ENCODE measurements at regions not wholly inside any gene's neighbourhood (a gene's known extent, or its start where the extent isn't known, plus 50 kb on each side); places are given as distances from the start of the nearest gene placed in this dataset.

GRCh38 chr19:28983430-28983829 is 229.5 kb downstream of the UQCRFS1 start:
- Histone ChIP-seq H3K4me3 (no peak overlapping the region), H3K27me3 (peaks cover 0 to 5% (median 4%) of the 10 kb centered on the region in 3 donors), H3K27ac (no peak overlapping the region), H3K4me1 (no peaks in the 10 kb centered on the region), H3K36me3 (no peaks in the 10 kb centered on the region), H3K9me3 (no peaks in the 10 kb centered on the region)
- 86 to 88% methylated on average over 6 of the region's 6 CpGs for WGBS, 2 donors
- no peak for DNase-seq
- intact Hi-C loops (cut with DNase I), result no loop called here
- no peak for TF ChIP-seq CTCF (IDR thresholded peaks at IDR 0.05)
- no peak for TF ChIP-seq POLR2A (IDR thresholded peaks at IDR 0.05)
- TF ChIP-seq EP300 (IDR thresholded peaks at IDR 0.05), result no peak
- TF ChIP-seq POLR2AphosphoS5 (IDR thresholded peaks at IDR 0.05), result no peak

- 77 to 85% methylated on average over 2 of the region's 2 CpGs for WGBS, 2 donors
These were observed 231.0 kb downstream of the UQCRFS1 start for GRCh38 chr19:28981994-28982393.

GRCh38 chr19:28981518-28981917 is 231.4 kb downstream of the UQCRFS1 start:
- Histone ChIP-seq H3K4me3 (no peak overlapping the region), H3K27me3 (peaks cover 0 to 5% (median 4%) of the 10 kb centered on the region in 3 donors), H3K36me3 (no peaks in the 10 kb centered on the region), H3K27ac (no peak overlapping the region), H3K9me3 (no peaks in the 10 kb centered on the region), H3K4me1 (no peaks in the 10 kb centered on the region)
- intact Hi-C loops (cut with DNase I), result no loop called here
- no peak for DNase-seq
- 84% methylated on average over 11 of the region's 11 CpGs for WGBS, 2 donors
- no peak for TF ChIP-seq CTCF (IDR thresholded peaks at IDR 0.05)
- no peak for TF ChIP-seq EP300 (IDR thresholded peaks at IDR 0.05)
- TF ChIP-seq POLR2A (IDR thresholded peaks at IDR 0.05), result no peak
- no peak for TF ChIP-seq POLR2AphosphoS5 (IDR thresholded peaks at IDR 0.05)

More at GRCh38 chr19:28981994-28982393, 231.0 kb downstream of the UQCRFS1 start:
- no peak overlapping the region for H3K4me3 ChIP-seq
- intact Hi-C loops (cut with DNase I), result no loop called here
- TF ChIP-seq CTCF (IDR thresholded peaks at IDR 0.05) (no peak), EP300 (IDR thresholded peaks at IDR 0.05) (no peak), POLR2AphosphoS5 (IDR thresholded peaks at IDR 0.05) (no peak), POLR2A (IDR thresholded peaks at IDR 0.05) (no peak)
- peaks cover 0 to 5% (median 4%) of the 10 kb centered on the region in 3 donors for H3K27me3 ChIP-seq
- no peaks in the 10 kb centered on the region for H3K36me3 ChIP-seq
- H3K4me1 ChIP-seq, result no peaks in the 10 kb centered on the region
- H3K27ac ChIP-seq, result no peak overlapping the region
- H3K9me3 ChIP-seq, result no peaks in the 10 kb centered on the region
- DNase-seq, result no peak

GRCh38 chr19:28980236-28980868 is 232.6 kb downstream of the UQCRFS1 start:
- no peak for DNase-seq
- H3K27ac ChIP-seq, result no peak overlapping the region
- H3K4me3 ChIP-seq, result no peak overlapping the region
- no peaks in the 10 kb centered on the region for H3K4me1 ChIP-seq
- 51 to 59% methylated on average over 7 of the region's 7 CpGs for WGBS, 2 donors
- intact Hi-C loops (cut with DNase I), result no loop called here
- no peaks in the 10 kb centered on the region for H3K36me3 ChIP-seq
- no peaks in the 10 kb centered on the region for H3K9me3 ChIP-seq
- no peak for TF ChIP-seq CTCF (IDR thresholded peaks at IDR 0.05)
- no peak for TF ChIP-seq EP300 (IDR thresholded peaks at IDR 0.05)
- no peak for TF ChIP-seq POLR2AphosphoS5 (IDR thresholded peaks at IDR 0.05)
- no peak for TF ChIP-seq POLR2A (IDR thresholded peaks at IDR 0.05)
- H3K27me3 ChIP-seq, result peaks cover 0 to 5% (median 4%) of the 10 kb centered on the region in 3 donors

GRCh38 chr19:28977826-28978225 is 235.1 kb downstream of the UQCRFS1 start:
- TF ChIP-seq POLR2AphosphoS5 (IDR thresholded peaks at IDR 0.05) (no peak), POLR2A (IDR thresholded peaks at IDR 0.05) (no peak), EP300 (IDR thresholded peaks at IDR 0.05) (no peak), CTCF (IDR thresholded peaks at IDR 0.05) (no peak)
- intact Hi-C loops (cut with DNase I), result no loop called here
- DNase-seq, result no peak
- peaks cover 0 to 5% (median 4%) of the 10 kb centered on the region in 3 donors for H3K27me3 ChIP-seq
- H3K9me3 ChIP-seq, result no peaks in the 10 kb centered on the region
- H3K4me3 ChIP-seq, result no peak overlapping the region
- H3K4me1 ChIP-seq, result no peaks in the 10 kb centered on the region
- WGBS, 2 donors, result 74 to 80% methylated on average over 5 of the region's 5 CpGs
- H3K36me3 ChIP-seq, result no peaks in the 10 kb centered on the region
- no peak overlapping the region for H3K27ac ChIP-seq

Measured in sigmoid colon (tissue), 6 donors.